ENCODE measurements at regions not wholly inside any gene's neighbourhood (a gene's known extent, or its start where the extent isn't known, plus 50 kb on each side); places are given as distances from the start of the nearest gene placed in this dataset.

DNA sequence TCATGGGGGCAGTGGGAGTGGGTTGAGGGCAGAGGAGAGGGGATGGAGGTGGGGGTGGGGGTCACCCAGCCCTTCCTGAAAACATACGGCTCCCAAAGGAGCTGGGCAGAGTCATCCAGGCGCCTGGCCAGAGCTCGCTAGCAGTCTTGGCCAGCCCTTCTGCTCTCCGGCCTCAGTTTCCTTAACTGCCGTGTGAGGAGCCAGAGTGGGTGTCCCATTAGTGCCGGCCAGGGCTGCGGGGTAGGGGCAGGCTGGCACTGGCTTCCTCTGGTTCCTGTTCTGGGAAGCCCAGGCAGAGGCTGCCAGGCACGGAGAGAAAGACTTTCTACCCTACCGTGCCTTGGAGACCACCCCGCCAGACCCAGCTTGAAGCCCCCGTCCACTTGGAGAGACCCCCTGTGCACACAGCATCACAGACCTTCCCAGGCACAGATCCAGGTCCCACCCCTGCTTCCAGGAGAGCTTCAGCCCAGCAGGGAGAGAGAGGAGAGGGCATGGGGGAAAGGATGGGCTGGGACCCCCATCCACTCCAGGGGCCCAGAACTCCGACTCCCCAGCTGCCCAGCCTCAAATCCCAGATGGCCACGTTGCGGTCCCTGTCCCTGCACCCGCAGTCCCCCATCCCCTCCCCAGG, 93.3 kb downstream of the RFLNA start:
- 10% methylated on average over 5 of the region's 15 CpGs for WGBS (ENCODE audit: insufficient coverage, low coverage, low lambda C conversion rate, missing lambda C conversion rate)
- intact Hi-C loops (cut with DNase I) = no loop called here
- DNase-seq (no peak), ATAC-seq (no peak)
- Histone ChIP-seq H3K4me3 (peak overlapping the region; percentile 40 to 59 (median 49)), H3K27ac (peak overlapping the region in 2 of 3 donors; percentile 47 to 82), H3K36me3 (no peaks in the 10 kb centered on the region), H3K9me3 (no peaks in the 10 kb centered on the region), H3K27me3 (no peaks in the 10 kb centered on the region), H3K4me1 (peaks cover 2 to 50% (median 21%) of the 10 kb centered on the region in 4 donors)
- TF ChIP-seq, protein P1, sequence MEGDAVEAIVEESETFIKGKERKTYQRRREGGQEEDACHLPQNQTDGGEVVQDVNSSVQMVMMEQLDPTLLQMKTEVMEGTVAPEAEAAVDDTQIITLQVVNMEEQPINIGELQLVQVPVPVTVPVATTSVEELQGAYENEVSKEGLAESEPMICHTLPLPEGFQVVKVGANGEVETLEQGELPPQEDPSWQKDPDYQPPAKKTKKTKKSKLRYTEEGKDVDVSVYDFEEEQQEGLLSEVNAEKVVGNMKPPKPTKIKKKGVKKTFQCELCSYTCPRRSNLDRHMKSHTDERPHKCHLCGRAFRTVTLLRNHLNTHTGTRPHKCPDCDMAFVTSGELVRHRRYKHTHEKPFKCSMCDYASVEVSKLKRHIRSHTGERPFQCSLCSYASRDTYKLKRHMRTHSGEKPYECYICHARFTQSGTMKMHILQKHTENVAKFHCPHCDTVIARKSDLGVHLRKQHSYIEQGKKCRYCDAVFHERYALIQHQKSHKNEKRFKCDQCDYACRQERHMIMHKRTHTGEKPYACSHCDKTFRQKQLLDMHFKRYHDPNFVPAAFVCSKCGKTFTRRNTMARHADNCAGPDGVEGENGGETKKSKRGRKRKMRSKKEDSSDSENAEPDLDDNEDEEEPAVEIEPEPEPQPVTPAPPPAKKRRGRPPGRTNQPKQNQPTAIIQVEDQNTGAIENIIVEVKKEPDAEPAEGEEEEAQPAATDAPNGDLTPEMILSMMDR (IDR thresholded peaks at IDR 0.05) = no peak
- TF ChIP-seq POLR2A (IDR thresholded peaks at IDR 0.05) = no peak

DNA sequence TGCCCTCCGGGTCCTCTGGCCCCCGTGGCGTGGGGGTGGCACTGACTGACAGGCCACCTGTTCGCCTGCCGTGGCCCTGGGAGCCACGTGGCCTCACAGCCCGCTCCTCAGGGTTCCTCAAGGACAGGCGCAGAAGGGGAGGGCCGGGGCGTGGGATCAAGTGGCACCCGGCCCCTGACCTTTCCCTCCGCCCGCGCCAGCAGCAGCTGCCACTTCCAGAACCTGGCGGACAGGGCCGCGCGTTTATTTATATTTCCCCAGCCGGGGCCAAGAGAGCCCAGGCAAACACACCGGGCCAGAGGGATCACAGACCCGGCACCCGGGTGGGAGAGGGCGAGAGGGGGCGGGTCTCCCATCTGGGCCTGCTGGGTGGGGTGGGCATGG, 92.6 kb downstream of the RFLNA start:
- intact Hi-C loops (cut with DNase I) = no loop called here

DNA sequence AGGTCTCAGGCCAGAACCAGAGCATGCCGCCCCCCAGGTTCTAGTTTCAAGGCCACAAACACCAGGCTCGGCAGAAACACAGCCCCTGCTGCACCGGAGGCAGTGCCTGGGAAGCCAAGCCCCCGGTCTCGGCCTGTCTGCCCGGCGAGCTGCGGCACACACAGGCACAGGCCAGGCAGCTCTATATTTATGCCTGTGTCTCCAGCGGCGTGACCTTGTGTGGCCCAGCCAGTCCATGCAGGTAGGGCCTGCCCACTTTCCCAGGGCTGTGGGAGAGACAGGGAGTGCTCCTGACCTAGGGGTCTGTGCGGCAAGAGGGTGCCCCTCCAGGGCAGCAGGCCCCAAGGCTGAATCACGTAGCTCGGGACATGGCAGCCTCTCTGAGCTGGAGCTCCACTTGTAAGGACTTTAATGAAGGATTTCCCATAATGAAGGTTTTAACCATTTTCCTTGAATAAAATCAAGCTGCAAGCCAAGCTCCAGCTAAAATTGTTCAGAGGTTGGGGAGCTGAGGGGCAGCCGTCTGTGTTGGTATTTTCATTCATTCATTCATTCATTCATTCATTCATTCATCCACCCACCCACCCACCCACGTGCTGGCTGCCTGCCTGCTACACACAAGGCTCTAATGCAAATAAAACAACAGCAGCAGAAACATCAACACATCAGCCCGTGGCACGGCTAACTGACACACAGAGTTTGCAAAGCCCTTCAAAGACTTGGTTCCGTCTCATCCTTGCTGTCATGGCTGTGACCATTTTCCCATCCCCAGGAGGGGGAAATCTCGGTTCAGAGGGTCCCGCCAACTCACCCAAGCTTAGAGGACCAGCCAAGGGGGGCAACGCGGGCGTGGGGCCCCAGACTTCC, 92.0 kb downstream of the RFLNA start:
- peak overlapping the region in 1 of 3 donors; percentile 18 for H3K27ac ChIP-seq
- ATAC-seq (no peak), DNase-seq (no peak)
- intact Hi-C loops (cut with DNase I) = no loop called here
- no peaks in the 10 kb centered on the region for H3K27me3 ChIP-seq
- no peaks in the 10 kb centered on the region for H3K9me3 ChIP-seq
- WGBS (ENCODE audit: insufficient coverage, low coverage, low lambda C conversion rate, missing lambda C conversion rate) = 21% methylated on average over 5 of the region's 23 CpGs
- H3K4me1 ChIP-seq = peaks cover 2 to 48% (median 22%) of the 10 kb centered on the region in 4 donors
- H3K36me3 ChIP-seq = no peaks in the 10 kb centered on the region
- H3K4me3 ChIP-seq = peak overlapping the region in 2 of 3 donors; percentile 40 to 59
- TF ChIP-seq POLR2A (IDR thresholded peaks at IDR 0.05) = no peak
- TF ChIP-seq, protein P1 (IDR thresholded peaks at IDR 0.05) = no peak

More for the DNA sequence above, 92.6 kb downstream of the RFLNA start:
- 16% methylated on average over 16 of the region's 24 CpGs for WGBS (ENCODE audit: insufficient coverage, low coverage, low lambda C conversion rate, missing lambda C conversion rate)
- TF ChIP-seq POLR2A (IDR thresholded peaks at IDR 0.05) = no peak
- peak; percentile 70 to 89 (median 87) for DNase-seq
- no peaks in the 10 kb centered on the region for H3K9me3 ChIP-seq
- H3K4me1 ChIP-seq = peaks cover 2 to 48% (median 18%) of the 10 kb centered on the region in 4 donors
- H3K4me3 ChIP-seq = peak overlapping the region; percentile 40 to 59 (median 49)
- peak; percentile 20 to 60 (median 47) for ATAC-seq
- H3K36me3 ChIP-seq = no peaks in the 10 kb centered on the region
- peak overlapping the region in 1 of 3 donors; percentile 18 for H3K27ac ChIP-seq
- no peaks in the 10 kb centered on the region for H3K27me3 ChIP-seq

DNA sequence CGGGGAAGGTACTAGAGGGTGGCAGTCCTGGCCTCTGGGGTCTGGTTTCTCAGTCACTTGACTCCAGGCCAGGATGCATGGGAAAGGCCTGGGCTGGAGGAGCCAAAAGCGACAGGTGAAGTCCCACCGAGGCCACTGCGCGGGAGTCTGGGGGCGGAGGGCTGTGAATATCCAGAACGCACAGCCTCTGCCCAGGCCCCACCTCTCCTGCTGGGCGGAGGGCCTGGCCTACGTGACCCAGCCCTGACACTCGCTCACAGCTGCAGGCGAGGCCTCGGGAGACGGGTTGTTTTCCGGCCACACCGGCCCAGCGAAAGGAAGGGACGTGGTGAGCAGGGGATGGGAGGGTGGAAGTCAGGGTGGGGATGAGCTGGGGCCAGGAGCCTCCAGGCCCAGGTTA, 91.2 kb downstream of the RFLNA start:
- no peak overlapping the region for H3K27ac ChIP-seq
- DNase-seq (no peak), ATAC-seq (no peak)
- no peaks in the 10 kb centered on the region for H3K9me3 ChIP-seq
- intact Hi-C loops (cut with DNase I) = no loop called here
- H3K4me1 ChIP-seq = peaks cover 2 to 52% (median 27%) of the 10 kb centered on the region in 4 donors
- H3K27me3 ChIP-seq = no peaks in the 10 kb centered on the region
- TF ChIP-seq, protein P1 (IDR thresholded peaks at IDR 0.05) = no peak
- TF ChIP-seq POLR2A (IDR thresholded peaks at IDR 0.05) = no peak
- no peaks in the 10 kb centered on the region for H3K36me3 ChIP-seq
- H3K4me3 ChIP-seq = no peak overlapping the region
- WGBS (ENCODE audit: insufficient coverage, low coverage, low lambda C conversion rate, missing lambda C conversion rate) = 98% methylated on average over 9 of the region's 17 CpGs

Data from right lobe of liver (tissue), 6 donors.